IMR-90 (cell line): ENCODE measurements at regions not wholly inside any gene's neighbourhood (a gene's known extent, or its start where the extent isn't known, plus 50 kb on each side); places are given as distances from the start of the nearest gene placed in this dataset.
A peak's percentile ranks its signal among the peaks of the same experiment; 100 is the strongest.

ENCODE experiments used
- ATAC-seq: fragments of 200-7000 bp; cut with Tn5 transposase; 2 replicates; pipeline ENCODE4 v1.9.1; 2020; ENCODE audit warnings: low read depth, mild to moderate bottlenecking, moderate library complexity
- BruUV-seq: library from RNA; stranded (reverse); fragments of 400-500 nt; replicated peaks from 2 replicates; lab custom pipeline; 2021; lab: Mats Ljungman, UMichigan
- CTCF ChIA-PET: fragments of 300-600 bp; formaldehyde crosslinking; extraction: SDS; loops from one replicate; lab custom pipeline; 2021; ENCODE audit warnings: antibody characterized with exemption; lab: Yijun Ruan, JAX
- POLR2A ChIA-PET: fragments of 300-600 bp; sonication (Branson Sonifier 250); formaldehyde crosslinking; loops from one replicate; lab custom pipeline; 2022; ENCODE audit warnings: antibody characterized with exemption; ENCODE audit not compliant: unreplicated experiment; lab: Charles Lee
- DNase-seq: peaks from one replicate; pipeline ENCODE4 v3.0.0; 2013
- H2AFZ ChIP-seq: replicated peaks from 2 replicates; pipeline ENCODE3; 2013; ENCODE audit warnings: low read length, mild to moderate bottlenecking; ENCODE audit not compliant: poor library complexity
- H2AK5ac ChIP-seq: 2 replicates; pipeline ENCODE4 v1.6.1; 2013; ENCODE audit warnings: low read depth, low read length, inconsistent platforms
- H2AK9ac ChIP-seq: replicated peaks from 2 replicates; pipeline ENCODE3; 2013; ENCODE audit warnings: mild to moderate bottlenecking, low read depth, low read length, moderate library complexity; ENCODE audit not compliant: poor library complexity
- H2BK120ac ChIP-seq: 2 replicates; pipeline ENCODE4 v1.6.1; 2013; ENCODE audit warnings: low read depth, low read length, inconsistent platforms
- H2BK15ac ChIP-seq: 3 replicates; pipeline ENCODE4 v1.6.1; 2013; ENCODE audit warnings: low read depth, low read length, inconsistent platforms
- H2BK20ac ChIP-seq: 2 replicates; pipeline ENCODE4 v1.6.1; 2013; ENCODE audit warnings: low read depth, mild to moderate bottlenecking, inconsistent platforms, low read length, moderate library complexity
- H2BK5ac ChIP-seq: 2 replicates; pipeline ENCODE4 v1.6.1; 2013; ENCODE audit warnings: mild to moderate bottlenecking, low read depth, low read length, inconsistent platforms; ENCODE audit not compliant: poor library complexity, severe bottlenecking
- H3K14ac ChIP-seq: replicated peaks from 2 replicates; pipeline ENCODE4 v1.6.1; 2013; ENCODE audit warnings: low read depth, low read length, inconsistent platforms
- H3K18ac ChIP-seq: 2 replicates; pipeline ENCODE4 v1.6.1; 2013; ENCODE audit warnings: low read depth, low read length, control low read depth
- H3K23ac ChIP-seq: 2 replicates; pipeline ENCODE4 v1.6.1; 2013; ENCODE audit warnings: low read depth, low read length, inconsistent platforms
- H3K27ac ChIP-seq: 2 replicates; pipeline ENCODE4 v1.5.1; 2013; ENCODE audit warnings: mild to moderate bottlenecking, control low read depth, low read length; ENCODE audit not compliant: insufficient read depth
- H3K27me3 ChIP-seq: 2 replicates; pipeline ENCODE4 v1.6.1; 2013; ENCODE audit warnings: low read length; ENCODE audit not compliant: control insufficient read depth, insufficient read depth
- H3K36me3 ChIP-seq: 2 replicates; pipeline ENCODE4 v1.6.1; 2013; ENCODE audit warnings: low read length, mixed read lengths; ENCODE audit not compliant: control insufficient read depth, insufficient read depth
- H3K4ac ChIP-seq: 2 replicates; pipeline ENCODE4 v1.6.1; 2013; ENCODE audit warnings: low read depth, low read length, inconsistent platforms
- H3K4me1 ChIP-seq: 2 replicates; pipeline ENCODE4 v1.6.1; 2013; ENCODE audit warnings: low read length, mixed read lengths; ENCODE audit not compliant: control insufficient read depth, insufficient read depth
- H3K4me2 ChIP-seq: 2 replicates; pipeline ENCODE4 v1.6.1; 2013; ENCODE audit warnings: low read depth, mild to moderate bottlenecking, control low read depth, low read length, moderate library complexity
- H3K4me3 ChIP-seq: 2 replicates; pipeline ENCODE4 v1.5.1; 2013; ENCODE audit warnings: low read depth, mild to moderate bottlenecking, control low read depth, low read length, moderate library complexity; ENCODE audit not compliant: insufficient read depth
- H3K56ac ChIP-seq: 2 replicates; pipeline ENCODE4 v1.6.1; 2013; ENCODE audit warnings: low read length, inconsistent platforms; ENCODE audit not compliant: insufficient read depth; ENCODE audit errors: extremely low read depth
- H3K79me1 ChIP-seq, 2 experiments: 2 replicates each; pipeline ENCODE4 v1.6.1; 2013; ENCODE audit warnings: low read length in 2 of 2, inconsistent platforms in 1 of 2, low read depth in 1 of 2
- H3K9ac ChIP-seq: 2 replicates; pipeline ENCODE4 v1.6.1; 2013; ENCODE audit warnings: low read depth, low read length, control low read depth
- H3K9me1 ChIP-seq: 2 replicates; pipeline ENCODE4 v1.6.1; 2013; ENCODE audit warnings: low read length, inconsistent platforms; ENCODE audit not compliant: insufficient read depth
- H3K9me3 ChIP-seq: 2 replicates; pipeline ENCODE4 v1.6.1; 2013; ENCODE audit warnings: low read length; ENCODE audit not compliant: control insufficient read depth, insufficient read depth
- H4K20me1 ChIP-seq: 2 replicates; pipeline ENCODE4 v1.6.1; 2013; ENCODE audit warnings: low read length, inconsistent platforms; ENCODE audit not compliant: insufficient read depth
- H4K5ac ChIP-seq: 2 replicates; pipeline ENCODE4 v1.6.1; 2013; ENCODE audit warnings: mild to moderate bottlenecking, low read depth, low read length, control low read depth
- H4K8ac ChIP-seq, 2 experiments: 2 replicates each; pipeline ENCODE4 v1.6.1; 2013; ENCODE audit warnings: low read depth in 2 of 2, low read length in 2 of 2, control low read depth in 1 of 2, inconsistent platforms in 1 of 2
- H4K91ac ChIP-seq: 2 replicates; pipeline ENCODE4 v1.6.1; 2013; ENCODE audit warnings: low read depth, low read length, inconsistent platforms; ENCODE audit not compliant: insufficient read depth
- BHLHE40 ChIP-seq: fragments of 150-350 bp; IDR thresholded peaks from 2 replicates; pipeline ENCODE4 v1.6.1; 2016; ENCODE audit warnings: mild to moderate bottlenecking, low read depth, low read length
- CEBPB ChIP-seq: IDR thresholded peaks from 2 replicates; pipeline ENCODE4 v1.6.1; 2012; ENCODE audit warnings: low read depth, low read length, improper control_type of control experiment
- CHD1 ChIP-seq: IDR thresholded peaks from 2 replicates; pipeline ENCODE4 v1.6.1; 2012; ENCODE audit warnings: low read depth, low read length, improper control_type of control experiment
- CTCF ChIP-seq: conservative IDR thresholded peaks from 2 replicates; pipeline ENCODE4 v1.5.1; 2012; ENCODE audit warnings: mild to moderate bottlenecking, low read depth, low read length, improper control_type of control experiment
- ELK1 ChIP-seq: fragments of 150-350 bp; IDR thresholded peaks from 2 replicates; pipeline ENCODE4 v1.6.1; 2016; ENCODE audit warnings: low read depth, mild to moderate bottlenecking, low read length, moderate library complexity, borderline replicate concordance
- FOS ChIP-seq: fragments of 150-350 bp; IDR thresholded peaks from 2 replicates; pipeline ENCODE4 v1.6.1; 2016; ENCODE audit warnings: low read depth, low read length
- MAFK ChIP-seq: IDR thresholded peaks from 2 replicates; pipeline ENCODE4 v1.6.1; 2012; ENCODE audit warnings: low read depth, low read length, improper control_type of control experiment
- MXI1 ChIP-seq: IDR thresholded peaks from 2 replicates; pipeline ENCODE4 v1.6.1; 2012; ENCODE audit warnings: low read depth, mild to moderate bottlenecking, low read length, moderate library complexity, borderline replicate concordance
- NFE2L2 ChIP-seq: fragments of 150-350 bp; IDR thresholded peaks from 2 replicates; pipeline ENCODE4 v1.6.1; 2016; ENCODE audit warnings: low read depth, mild to moderate bottlenecking, low read length
- POLR2A ChIP-seq: IDR thresholded peaks from 2 replicates; pipeline ENCODE4 v1.6.1; 2012; ENCODE audit warnings: mild to moderate bottlenecking, low read depth, low read length
- RAD21 ChIP-seq: IDR thresholded peaks from 2 replicates; pipeline ENCODE4 v1.6.1; 2012; ENCODE audit warnings: low read length, improper control_type of control experiment
- RFX5 ChIP-seq: IDR thresholded peaks from 2 replicates; pipeline ENCODE4 v1.8.0; 2012; ENCODE audit warnings: low read depth, mild to moderate bottlenecking, low read length, moderate library complexity
- WGBS, 2 experiments: methylation state at CpG; one replicate each; pipeline versions ENCODE4 v1.1.5 to v1.1.7; 2013; ENCODE audit warnings: missing lambda C conversion rate in 2 of 2; ENCODE audit not compliant: insufficient read length in 1 of 2; ENCODE audit errors: extremely low coverage in 2 of 2; 5-methylcytosine and 5-hydroxymethylcytosine counted together
- dilution Hi-C: fragments of 300-500 bp; cut with HindIII; formaldehyde crosslinking; loops from one replicate; pipeline ENCODE4 v1.14.3; 2018; ENCODE audit warnings: low sequenced_read_pairs; ENCODE audit not compliant: unreplicated experiment
- in situ Hi-C: fragments of 300-500 bp; cut with MboI; formaldehyde crosslinking; loops from 3 replicates; pipeline ENCODE4 v1.14.3; 2019; ENCODE audit warnings: low sequenced_read_pairs, inconsistent platforms, mixed read lengths
- intact Hi-C: fragments of 100-400 bp; cut with micrococcal nuclease; formaldehyde crosslinking; loops from 2 replicates; pipeline ENCODE4 v1.10.0; 2022

GRCh38 chr4:14783011-14783877 lies 219.0 kb upstream of the CPEB2 start:
- H3K56ac ChIP-seq, result no peak overlapping the region
- H4K20me1 ChIP-seq, result no peaks in the 10 kb centered on the region
- no peak overlapping the region for H2AFZ ChIP-seq
- H3K27ac ChIP-seq, result no peak overlapping the region
- no peaks in the 10 kb centered on the region for H3K27me3 ChIP-seq
- no peak overlapping the region for H2BK5ac ChIP-seq
- H3K79me1 ChIP-seq, result no peaks in the 10 kb centered on the region
- 0 out of 2 replicates have a peak, but pooled peaks cover 2% of the 10 kb centered on the region for H3K9me3 ChIP-seq
- H3K4ac ChIP-seq, result no peak overlapping the region
- ATAC-seq (no peak), DNase-seq (peak; percentile 40)
- no peak overlapping the region for H2BK120ac ChIP-seq
- intact Hi-C loops, result no loop called here
- H3K36me3 ChIP-seq, result no peaks in the 10 kb centered on the region
- no TSS peak for BruUV-seq
- H3K9ac ChIP-seq, result no peak overlapping the region
- no peak overlapping the region for H3K18ac ChIP-seq
- H4K8ac ChIP-seq, result no peak overlapping the region
- H4K91ac ChIP-seq, result no peak overlapping the region
- TF ChIP-seq CHD1 (no peak), MAFK (no peak), RAD21 (no peak), RFX5 (no peak), FOS (no peak), CEBPB (no peak), BHLHE40 (no peak), MXI1 (no peak), NFE2L2 (no peak), POLR2A (no peak), ELK1 (no peak), CTCF (no peak)
- H3K4me1 ChIP-seq, result no peaks in the 10 kb centered on the region
- dilution Hi-C loops, result no loop called here
- no peak overlapping the region for H2AK5ac ChIP-seq
- H3K4me2 ChIP-seq, result no peak overlapping the region
- no peaks in the 10 kb centered on the region for H3K9me1 ChIP-seq
- H2AK9ac ChIP-seq, result no peak overlapping the region
- H2BK15ac ChIP-seq, result no peak overlapping the region
- no peak overlapping the region for H3K14ac ChIP-seq
- WGBS, 2 experiments, result no CpG with 5 or more reads among the region's 5 CpGs
- no peak overlapping the region for H3K23ac ChIP-seq
- H2BK20ac ChIP-seq, result no peak overlapping the region
- in situ Hi-C loops, result no loop called here
- no peak overlapping the region for H4K5ac ChIP-seq
- CTCF ChIA-PET, result no interaction called here
- POLR2A ChIA-PET, result no interaction called here
- H3K4me3 ChIP-seq, result no peak overlapping the region
